HAP-1 (cell line): ENCODE measurements at regions not wholly inside any gene's neighbourhood (a gene's known extent, or its start where the extent isn't known, plus 50 kb on each side); places are given as distances from the start of the nearest gene placed in this dataset.

Experiments
- DNase-seq, 2 experiments: peaks; one replicate each; pipeline ENCODE4 v3.0.0-alpha.2; 2016 to 2020; ENCODE audit warnings: low spot score in 2 of 2
- H3K27me3 ChIP-seq: fragments of 250-450 bp; sonication (Bioruptor Pico); 2 replicates; pipeline ENCODE4 v1.5.1; 2020; ENCODE audit warnings: low read depth, mild to moderate bottlenecking, moderate library complexity
- H3K36me3 ChIP-seq: fragments of 250-450 bp; sonication (Bioruptor Pico); replicated peaks from 2 replicates; pipeline ENCODE4 v1.5.1; 2020; ENCODE audit warnings: mild to moderate bottlenecking
- H3K4me1 ChIP-seq: fragments of 250-450 bp; sonication (Bioruptor Pico); 2 replicates; pipeline ENCODE4 v1.5.1; 2020; ENCODE audit warnings: mild to moderate bottlenecking
- H3K4me3 ChIP-seq: fragments of 250-450 bp; sonication (Bioruptor Pico); 2 replicates; pipeline ENCODE4 v1.5.1; 2020; ENCODE audit warnings: mild to moderate bottlenecking, moderate library complexity
- H3K9me3 ChIP-seq: fragments of 250-450 bp; sonication (Bioruptor Pico); 2 replicates; pipeline ENCODE4 v1.5.1; 2020; ENCODE audit warnings: mild to moderate bottlenecking, moderate library complexity
- in situ Hi-C: fragments of 300-500 bp; cut with MboI; formaldehyde crosslinking; loops from 3 replicates; pipeline ENCODE4 v1.14.3; 2020; ENCODE audit warnings: low sequenced_read_pairs, inconsistent platforms, mixed read lengths

DNA sequence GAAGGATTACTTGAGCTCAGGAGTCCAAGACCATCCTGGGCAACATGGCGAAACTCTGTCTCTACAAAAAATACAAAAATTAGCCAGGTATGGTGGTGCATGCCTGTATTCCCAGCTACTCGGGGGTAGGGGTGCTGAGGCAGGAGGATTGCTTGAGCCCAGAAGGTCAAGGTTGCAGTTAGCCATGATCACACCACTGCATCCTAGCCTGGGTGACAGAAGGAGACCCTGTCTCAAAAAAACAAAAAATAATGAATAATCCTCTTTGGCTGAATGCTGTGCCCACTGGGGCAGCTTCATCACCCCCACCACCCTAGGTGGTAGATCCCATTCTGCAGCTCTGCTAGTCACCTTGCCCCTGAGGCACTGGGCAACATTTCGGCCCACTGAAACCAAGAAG is 109.4 kb downstream of the ZFP36L2 start:
- in situ Hi-C loops, result no loop called here
- no peak for DNase-seq
- Histone ChIP-seq H3K4me1 (no peaks in the 10 kb centered on the region), H3K36me3 (no peaks in the 10 kb centered on the region), H3K4me3 (no peak overlapping the region), H3K9me3 (no peaks in the 10 kb centered on the region), H3K27me3 (no peaks in the 10 kb centered on the region)

DNA sequence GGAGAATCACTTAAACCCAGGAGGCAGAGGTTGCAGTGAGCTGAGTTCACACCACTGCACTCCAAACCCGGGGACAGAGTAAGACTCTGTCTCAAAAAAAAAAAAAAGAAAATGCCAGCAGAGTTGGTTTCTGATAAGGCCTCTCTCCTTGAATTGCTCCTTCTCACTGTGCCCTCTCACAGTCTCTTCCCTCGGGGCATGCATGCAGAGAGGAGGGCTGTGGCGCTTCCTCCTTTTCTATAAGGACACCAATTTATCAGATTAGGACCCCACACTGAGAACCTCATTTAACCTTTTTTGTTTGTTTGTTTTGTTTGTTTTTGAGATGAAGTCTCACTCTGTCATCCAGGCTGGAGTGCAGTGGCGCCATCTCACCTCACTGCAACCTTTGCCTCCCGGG is 110.5 kb downstream of the ZFP36L2 start:
- Histone ChIP-seq H3K4me1 (no peaks in the 10 kb centered on the region), H3K9me3 (no peaks in the 10 kb centered on the region), H3K36me3 (no peaks in the 10 kb centered on the region), H3K27me3 (no peaks in the 10 kb centered on the region), H3K4me3 (no peak overlapping the region)
- no peak for DNase-seq
- in situ Hi-C loops, result no loop called here

DNA sequence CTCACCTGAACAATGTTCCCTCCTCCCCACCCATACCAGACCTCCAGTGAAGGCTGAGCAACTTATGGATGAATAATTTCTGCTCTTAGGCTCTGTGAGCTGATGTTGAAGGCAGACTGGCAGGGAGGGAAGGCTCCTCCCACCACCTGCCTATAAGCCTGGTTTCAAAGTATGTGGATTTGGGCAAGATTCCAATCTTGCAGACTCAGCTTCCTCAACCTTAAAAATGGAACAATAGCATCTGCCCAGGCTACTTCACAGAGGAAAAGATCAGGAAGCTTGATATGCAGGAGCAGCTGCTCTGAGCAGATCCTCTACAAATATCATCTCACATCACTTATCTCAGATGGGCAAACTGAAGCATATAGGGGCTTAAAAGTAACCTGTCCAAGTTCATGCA is 112.2 kb downstream of the ZFP36L2 start:
- Histone ChIP-seq H3K9me3 (no peaks in the 10 kb centered on the region), H3K36me3 (no peaks in the 10 kb centered on the region), H3K4me1 (no peaks in the 10 kb centered on the region), H3K4me3 (no peak overlapping the region), H3K27me3 (no peaks in the 10 kb centered on the region)
- no peak for DNase-seq
- in situ Hi-C loops, result no loop called here

DNA sequence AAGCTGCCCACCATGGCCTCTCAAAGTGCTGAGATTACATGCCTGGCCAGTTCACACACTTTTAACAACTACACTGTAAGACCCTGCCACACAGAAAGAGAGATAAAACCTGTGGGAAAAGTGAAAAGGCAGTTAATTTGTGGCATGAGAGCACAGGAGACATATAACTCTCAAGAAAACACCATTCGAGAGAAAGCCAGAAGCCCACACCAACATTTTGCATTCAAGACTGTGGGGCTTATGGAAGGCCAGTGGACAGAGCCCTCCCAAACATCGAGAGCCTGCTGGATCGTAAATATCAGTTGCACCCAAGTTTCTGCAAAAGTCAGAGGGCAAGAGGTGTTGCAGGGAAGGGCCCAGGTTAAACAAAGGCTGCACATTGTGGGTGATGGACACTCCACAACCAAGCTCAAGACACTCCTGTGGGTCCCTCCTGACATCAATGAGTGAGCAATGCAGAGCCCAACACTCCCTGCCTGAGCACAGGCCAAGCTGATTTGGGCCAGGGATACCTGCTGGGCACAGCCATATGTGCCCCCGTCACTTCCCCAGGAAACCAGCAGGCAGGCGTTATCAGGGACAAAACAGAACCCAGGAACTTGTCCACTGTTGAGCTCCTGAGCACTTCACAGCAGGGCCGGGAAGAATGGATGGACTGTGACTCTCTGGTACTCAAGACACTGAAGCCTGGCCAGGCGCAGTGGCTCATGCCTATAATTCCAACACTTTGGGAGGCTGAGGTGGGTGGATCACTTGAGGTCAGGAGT is 114.4 kb downstream of the ZFP36L2 start:
- Histone ChIP-seq H3K4me3 (no peak overlapping the region), H3K4me1 (no peaks in the 10 kb centered on the region), H3K36me3 (no peaks in the 10 kb centered on the region), H3K9me3 (no peaks in the 10 kb centered on the region), H3K27me3 (no peaks in the 10 kb centered on the region)
- in situ Hi-C loops, result no loop called here
- DNase-seq, result no peak

DNA sequence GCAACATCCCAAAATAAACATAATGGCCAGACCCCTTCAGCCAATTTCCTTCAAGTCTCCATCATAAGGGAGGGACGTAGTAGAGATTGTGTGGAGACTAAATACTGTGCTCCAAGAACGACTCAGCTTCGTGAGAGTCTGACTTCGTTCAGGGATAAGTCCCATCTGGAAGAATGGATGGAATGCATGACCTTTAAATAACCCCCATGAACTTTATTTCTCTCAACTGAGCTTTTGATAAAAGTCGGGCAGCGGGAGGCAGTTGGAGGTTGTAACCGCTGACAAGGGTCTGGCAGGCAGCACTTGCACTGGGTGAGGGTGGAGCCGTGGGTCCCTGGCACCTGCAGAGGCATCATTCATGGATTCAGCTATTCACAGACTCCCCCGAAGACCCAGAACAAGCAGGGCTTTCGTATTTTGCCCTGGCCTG is 115.9 kb downstream of the ZFP36L2 start:
- Histone ChIP-seq H3K4me1 (no peaks in the 10 kb centered on the region), H3K9me3 (no peaks in the 10 kb centered on the region), H3K27me3 (no peaks in the 10 kb centered on the region), H3K36me3 (no peaks in the 10 kb centered on the region), H3K4me3 (no peak overlapping the region)
- in situ Hi-C loops, result no loop called here
- DNase-seq, result no peak

DNA sequence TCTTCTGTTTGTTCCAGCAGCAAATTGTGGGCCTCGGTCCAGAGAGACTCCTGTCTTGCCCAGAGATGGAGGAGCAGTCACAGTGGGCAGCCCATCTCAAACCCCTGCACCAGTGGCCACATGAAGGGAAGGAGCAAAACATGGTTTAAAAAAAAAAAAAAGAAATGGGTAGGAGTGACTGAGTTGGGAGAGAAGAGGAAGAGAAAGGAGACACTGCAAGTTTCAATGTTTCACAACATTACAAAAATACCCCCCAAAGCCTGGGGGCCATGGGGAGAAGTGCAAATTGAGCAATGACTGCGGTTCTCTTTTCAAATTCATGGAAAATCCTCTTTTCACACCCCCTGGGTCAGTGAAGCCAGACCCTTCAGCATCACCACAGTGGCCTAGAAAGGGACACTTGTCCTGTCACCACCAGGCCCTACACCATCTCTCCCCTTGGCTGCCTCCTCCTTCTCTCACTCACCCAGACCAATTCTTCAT is 117.1 kb downstream of the ZFP36L2 start:
- DNase-seq, result no peak
- in situ Hi-C loops, result no loop called here
- H3K4me3 ChIP-seq, result no peak overlapping the region
- H3K9me3 ChIP-seq, result no peaks in the 10 kb centered on the region
- H3K27me3 ChIP-seq, result no peaks in the 10 kb centered on the region
- no peaks in the 10 kb centered on the region for H3K36me3 ChIP-seq
- H3K4me1 ChIP-seq, result no peaks in the 10 kb centered on the region

DNA sequence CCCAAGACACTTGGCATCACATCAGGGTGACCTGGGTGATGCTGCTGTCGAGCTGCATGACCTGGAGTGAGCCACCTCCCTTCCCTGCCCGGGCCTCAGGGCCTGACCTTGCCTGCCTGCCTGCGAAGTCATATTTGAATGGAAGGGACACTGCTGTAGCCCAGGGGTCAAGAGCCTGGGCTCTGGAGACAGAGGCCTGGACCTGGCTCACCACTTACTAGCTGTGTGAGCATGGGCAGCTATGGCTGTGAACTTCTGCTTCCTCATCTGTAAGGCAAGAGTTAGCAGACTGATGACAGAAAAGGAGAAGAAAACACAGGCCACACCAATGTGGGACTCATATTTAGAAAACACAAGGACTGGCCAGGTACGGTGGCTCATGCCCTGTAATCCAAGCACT is 118.7 kb downstream of the ZFP36L2 start:
- in situ Hi-C loops, result no loop called here
- H3K4me1 ChIP-seq, result no peaks in the 10 kb centered on the region

DNA sequence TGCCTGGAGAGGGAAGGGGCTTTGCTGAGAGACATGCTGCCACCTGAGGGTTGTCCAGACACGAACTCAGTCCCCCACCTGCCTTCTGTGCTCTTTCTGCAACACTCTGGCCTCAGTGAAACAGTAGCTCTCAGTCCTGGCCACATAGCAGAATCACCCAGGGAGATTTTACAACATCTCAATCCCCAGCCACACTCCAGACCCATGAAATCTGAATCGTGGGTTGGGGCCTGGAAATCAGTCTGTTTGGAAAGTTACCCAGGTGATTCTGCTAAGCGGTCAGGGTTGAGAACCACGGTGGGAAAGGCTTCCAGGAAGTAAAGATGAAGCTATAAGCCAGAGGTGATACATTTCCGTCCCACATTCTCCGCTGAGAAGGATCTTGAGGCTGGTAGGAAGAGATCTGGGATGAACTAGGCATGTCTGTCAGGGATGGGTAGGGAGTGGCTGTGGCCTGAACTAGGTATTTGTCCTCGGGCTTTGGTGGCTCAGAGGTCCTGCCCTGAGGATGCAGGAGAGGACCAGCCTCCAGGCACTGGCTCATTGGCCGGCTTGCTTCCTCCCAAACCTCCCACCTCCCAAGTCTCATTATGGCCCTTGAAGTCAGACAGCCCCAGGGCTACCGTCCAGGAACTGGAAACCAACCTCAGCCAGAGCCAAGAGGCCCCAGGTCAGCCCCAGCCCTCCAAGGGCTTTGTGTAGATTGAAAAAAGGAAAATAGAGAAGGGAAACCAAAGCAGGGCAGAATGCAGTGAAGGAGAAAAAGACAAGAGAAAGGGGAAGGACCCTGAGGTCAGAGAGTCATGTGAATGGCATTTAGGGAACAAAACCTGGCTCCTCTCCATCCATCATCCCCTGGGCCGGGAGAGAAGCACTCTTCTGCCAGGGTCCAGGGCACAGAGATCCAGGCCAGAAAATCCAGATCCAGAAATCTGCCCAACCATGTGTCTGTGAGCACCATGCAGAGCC is 119.6 kb downstream of the ZFP36L2 start:
- DNase-seq, result no peak
- no peaks in the 10 kb centered on the region for H3K9me3 ChIP-seq
- no peak overlapping the region for H3K4me3 ChIP-seq
- in situ Hi-C loops, result no loop called here
- H3K4me1 ChIP-seq, result no peaks in the 10 kb centered on the region
- no peaks in the 10 kb centered on the region for H3K36me3 ChIP-seq
- H3K27me3 ChIP-seq, result no peaks in the 10 kb centered on the region

More for the DNA sequence above, 118.7 kb downstream of the ZFP36L2 start:
- no peak for DNase-seq
- H3K4me3 ChIP-seq, result no peak overlapping the region
- H3K36me3 ChIP-seq, result no peaks in the 10 kb centered on the region
- no peaks in the 10 kb centered on the region for H3K27me3 ChIP-seq
- no peaks in the 10 kb centered on the region for H3K9me3 ChIP-seq

DNA sequence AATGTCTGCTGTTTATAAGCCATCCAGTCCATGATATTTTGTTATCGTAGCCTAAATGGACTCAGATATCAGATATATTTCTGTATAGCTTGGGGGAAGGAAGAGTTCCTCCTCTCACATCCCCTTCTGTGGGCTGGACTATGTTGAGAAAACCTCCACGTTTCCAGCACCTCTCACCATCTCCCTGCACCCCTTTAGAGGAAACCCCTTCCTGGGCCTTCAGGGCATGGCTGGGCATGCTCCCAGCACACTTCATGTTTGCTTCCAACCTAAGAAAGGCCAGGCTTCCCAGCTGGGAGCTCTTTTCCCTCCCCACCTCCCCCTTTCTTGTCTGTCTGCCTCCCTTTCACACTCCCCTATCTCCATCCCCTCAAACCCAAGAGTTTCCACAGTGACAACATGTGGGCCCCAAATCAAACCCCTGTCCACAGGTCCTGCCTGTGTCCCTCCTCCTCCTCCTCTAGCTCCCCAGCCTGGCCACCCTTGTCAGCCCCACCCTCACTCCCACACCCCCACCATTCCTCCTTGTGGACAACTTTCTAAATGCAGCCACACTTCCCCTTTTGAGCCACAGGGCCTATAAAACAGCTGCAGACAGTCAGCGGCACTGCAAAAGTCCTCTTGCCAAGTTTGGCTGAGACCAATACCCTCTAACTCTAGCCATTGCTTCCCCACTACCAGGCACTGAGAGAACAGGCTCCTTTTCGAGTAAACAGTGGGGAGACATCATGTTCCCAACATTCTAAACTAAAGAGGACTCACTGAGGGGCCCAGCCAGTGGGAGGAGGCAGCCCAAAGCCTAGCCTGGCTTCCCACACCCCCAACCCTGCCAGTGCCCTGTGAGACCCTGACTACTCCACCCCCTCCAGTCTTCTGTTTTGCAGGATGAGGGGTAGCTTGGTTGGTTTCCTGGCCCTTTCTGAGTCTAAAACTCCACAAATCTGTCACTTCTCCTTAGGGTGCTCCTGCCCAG is 120.5 kb downstream of the ZFP36L2 start:
- Histone ChIP-seq H3K4me3 (no peak overlapping the region), H3K36me3 (no peaks in the 10 kb centered on the region), H3K4me1 (no peaks in the 10 kb centered on the region), H3K9me3 (no peaks in the 10 kb centered on the region), H3K27me3 (no peaks in the 10 kb centered on the region)
- in situ Hi-C loops, result no loop called here
- no peak for DNase-seq

DNA sequence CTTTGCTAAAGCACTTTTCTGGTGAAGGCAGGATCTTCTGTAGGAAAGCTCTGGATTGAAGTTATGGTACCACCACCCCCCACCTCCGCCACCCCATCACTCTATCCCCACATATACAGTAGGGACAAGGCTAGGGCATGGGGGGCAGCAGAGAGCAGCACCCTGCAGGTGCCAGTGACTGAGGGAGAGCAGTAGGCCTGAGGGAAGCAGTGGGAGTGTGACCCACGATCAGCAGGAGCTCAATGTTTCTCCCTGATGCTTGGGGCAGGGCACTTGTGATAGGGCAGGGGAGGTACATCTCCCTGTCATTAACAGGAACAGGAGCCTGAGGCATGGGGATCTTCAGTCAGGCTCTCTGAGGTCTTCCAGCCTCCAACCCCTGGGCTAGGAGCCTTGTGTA is 121.6 kb downstream of the ZFP36L2 start:
- DNase-seq, result no peak
- no peaks in the 10 kb centered on the region for H3K27me3 ChIP-seq
- no peaks in the 10 kb centered on the region for H3K9me3 ChIP-seq
- in situ Hi-C loops, result no loop called here
- H3K4me1 ChIP-seq, result no peaks in the 10 kb centered on the region
- no peak overlapping the region for H3K4me3 ChIP-seq
- H3K36me3 ChIP-seq, result no peaks in the 10 kb centered on the region

DNA sequence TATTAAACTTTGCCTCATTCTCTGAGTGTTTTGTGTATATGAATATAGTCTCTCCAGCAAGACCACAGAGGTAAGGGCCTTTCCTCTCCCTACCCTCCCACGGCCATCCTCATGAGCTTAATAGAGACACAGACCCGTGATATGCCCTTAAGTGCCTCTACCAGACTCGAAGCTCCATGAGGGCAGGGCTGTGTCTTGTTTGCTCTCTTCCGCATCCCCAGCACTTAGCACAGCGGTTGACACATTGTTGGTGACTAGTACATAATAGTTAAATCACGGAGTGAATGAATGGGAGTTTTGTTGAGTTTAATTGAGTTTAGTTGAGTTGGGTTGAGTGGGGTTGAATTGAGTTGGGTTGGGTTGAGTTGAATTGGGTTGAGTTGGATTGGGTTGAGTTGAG is 122.3 kb downstream of the ZFP36L2 start:
- Histone ChIP-seq H3K4me3 (no peak overlapping the region), H3K9me3 (no peaks in the 10 kb centered on the region), H3K27me3 (no peaks in the 10 kb centered on the region), H3K4me1 (no peaks in the 10 kb centered on the region), H3K36me3 (no peaks in the 10 kb centered on the region)
- DNase-seq, result no peak
- in situ Hi-C loops, result no loop called here

DNA sequence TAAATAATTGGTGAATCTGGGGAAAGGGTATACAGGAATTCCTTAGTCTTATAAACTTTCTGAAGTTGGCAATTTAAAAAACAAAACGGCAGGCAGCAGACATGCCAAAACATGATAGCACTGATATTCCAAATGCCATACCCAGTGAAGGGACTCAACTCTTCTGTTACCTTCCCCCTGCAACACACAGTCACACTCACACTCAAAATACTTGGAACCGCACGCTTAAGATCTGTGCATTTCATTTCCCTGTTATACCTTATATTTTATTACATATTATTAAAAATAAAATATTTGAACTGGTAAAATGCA is 123.4 kb downstream of the ZFP36L2 start:
- no peaks in the 10 kb centered on the region for H3K9me3 ChIP-seq
- no peak overlapping the region for H3K4me3 ChIP-seq
- no peaks in the 10 kb centered on the region for H3K27me3 ChIP-seq
- in situ Hi-C loops, result no loop called here
- no peaks in the 10 kb centered on the region for H3K4me1 ChIP-seq
- DNase-seq, result no peak
- H3K36me3 ChIP-seq, result no peaks in the 10 kb centered on the region

DNA sequence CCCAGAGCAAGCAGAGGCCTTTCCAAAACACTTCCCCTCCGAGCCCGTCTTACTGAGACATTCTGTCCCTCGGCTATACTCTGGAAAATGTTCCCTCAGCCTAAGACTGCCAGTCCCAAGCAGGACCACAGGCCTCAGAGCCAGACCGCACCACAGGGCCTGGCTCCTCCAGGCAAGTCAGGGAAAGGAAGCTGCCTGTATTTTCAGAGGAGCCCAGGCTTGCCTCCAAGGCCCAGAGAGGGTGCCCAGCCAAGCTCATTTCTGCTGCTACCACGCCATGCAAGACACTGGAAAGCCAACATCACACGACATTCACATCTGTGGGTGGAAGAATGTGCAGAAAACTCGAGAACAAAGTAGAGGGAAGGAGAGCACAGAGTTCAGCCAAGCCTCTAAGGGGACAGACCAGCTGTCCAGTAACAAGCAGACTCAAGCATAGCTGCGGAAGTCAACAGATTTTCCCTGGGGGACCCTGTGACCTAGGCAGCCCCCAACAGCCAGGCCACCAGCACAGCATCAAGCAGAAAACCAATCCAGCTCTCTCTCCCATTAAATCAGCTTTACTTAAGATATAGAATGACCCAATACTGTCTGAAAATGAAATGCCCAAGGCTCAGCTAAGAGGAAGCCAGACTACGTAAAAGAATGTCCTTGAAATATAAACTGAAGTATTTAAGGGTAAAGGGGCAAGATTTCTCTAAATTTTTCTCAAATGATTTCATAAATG is 123.9 kb downstream of the ZFP36L2 start:
- no peaks in the 10 kb centered on the region for H3K36me3 ChIP-seq
- no peak for DNase-seq
- in situ Hi-C loops, result no loop called here
- H3K4me3 ChIP-seq, result no peak overlapping the region
- H3K9me3 ChIP-seq, result no peaks in the 10 kb centered on the region
- H3K27me3 ChIP-seq, result no peaks in the 10 kb centered on the region
- H3K4me1 ChIP-seq, result no peaks in the 10 kb centered on the region
